Astrocyte of the cerebellum (primary cell): ENCODE measurements at regions not wholly inside any gene's neighbourhood (a gene's known extent, or its start where the extent isn't known, plus 50 kb on each side); places are given as distances from the start of the nearest gene placed in this dataset.

Experiments used
- DNase-seq: peaks from one replicate; pipeline ENCODE4 v3.0.0-alpha.2; 2011; ENCODE audit warnings: low read depth
- H3K4me3 ChIP-seq: 2 replicates; pipeline ENCODE4 v1.5.1; 2011; ENCODE audit warnings: mild to moderate bottlenecking, low read depth, low read length, moderate library complexity
- CTCF ChIP-seq: IDR thresholded peaks from 2 replicates; pipeline ENCODE4 v1.5.1; 2012; ENCODE audit warnings: low read length, low read depth, moderate library complexity, mild to moderate bottlenecking; ENCODE audit errors: missing control alignments
- in situ Hi-C: cut with HindIII; loops from 2 replicates; pipeline ENCODE4 v1.10.0; 2017; ENCODE audit warnings: low sequenced_read_pairs

DNA sequence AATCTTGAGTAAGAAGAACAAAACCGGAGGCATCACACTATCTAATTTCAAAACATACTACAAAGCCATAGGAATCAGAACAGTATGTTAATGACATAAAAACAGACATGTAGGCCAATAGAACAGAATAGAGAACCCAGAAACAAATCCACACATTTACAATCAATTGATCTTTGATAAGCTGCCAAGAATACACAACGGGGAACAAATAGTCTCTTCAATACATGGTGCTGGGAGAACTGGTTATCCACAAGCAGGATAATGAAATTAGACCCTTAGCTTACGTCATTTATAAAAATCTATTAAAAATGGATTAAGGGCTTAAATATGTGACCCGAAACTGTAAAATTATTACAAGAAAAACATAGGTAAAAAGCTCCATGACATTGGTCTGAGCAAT is 417.7 kb downstream of the INSC start:
- H3K4me3 ChIP-seq: no peak overlapping the region
- in situ Hi-C loops: no loop called here
- TF ChIP-seq CTCF: no peak
- DNase-seq: no peak

GRCh38 chr11:15534266-15534665 is 419.5 kb downstream of the INSC start:
- no peak for TF ChIP-seq CTCF
- no peak for DNase-seq
- no peak overlapping the region for H3K4me3 ChIP-seq
- in situ Hi-C loops: no loop called here

GRCh38 chr11:15535414-15535813 is 420.7 kb downstream of the INSC start:
- TF ChIP-seq CTCF: no peak
- H3K4me3 ChIP-seq: no peak overlapping the region
- DNase-seq: no peak
- in situ Hi-C loops: no loop called here

DNA sequence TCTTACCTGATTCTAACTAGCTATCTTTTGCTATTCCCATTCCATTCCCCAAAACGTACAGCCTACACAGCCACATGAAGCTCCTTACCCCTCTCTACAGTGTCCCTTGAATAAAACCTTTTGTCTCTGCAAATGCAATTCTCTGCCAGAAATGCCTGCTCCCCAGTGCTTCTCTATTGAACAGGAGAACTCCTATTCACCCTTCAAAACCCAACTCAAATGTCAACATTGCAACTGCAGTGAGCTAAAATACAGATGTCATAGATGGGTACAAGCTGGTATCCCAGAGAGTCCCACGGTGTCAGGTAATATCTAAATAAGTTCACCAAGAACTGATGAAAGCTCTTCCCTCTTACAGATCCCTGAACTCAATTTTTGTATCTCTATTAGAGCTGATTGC is 421.7 kb downstream of the INSC start:
- in situ Hi-C loops: no loop called here
- H3K4me3 ChIP-seq: no peak overlapping the region
- no peak for TF ChIP-seq CTCF
- no peak for DNase-seq

DNA sequence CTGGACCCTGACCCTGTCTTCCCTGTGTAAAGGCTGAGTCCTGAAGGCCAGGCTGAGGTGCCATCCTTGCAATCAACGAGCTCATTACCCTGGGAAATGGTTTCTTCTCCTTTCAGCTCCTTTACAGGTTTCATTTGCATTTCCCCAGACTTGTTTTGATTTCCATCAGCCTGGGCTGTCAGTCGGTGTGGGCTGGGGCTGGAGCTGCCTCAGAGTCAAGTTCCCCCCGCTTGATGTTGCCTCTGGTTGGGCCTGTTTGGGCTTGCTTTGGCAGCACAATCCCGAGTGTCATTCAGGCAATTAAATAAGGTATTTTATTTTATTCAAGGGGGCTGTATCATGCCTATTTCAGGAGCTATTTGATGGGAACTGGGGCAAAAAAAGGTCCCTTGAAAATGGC is 424.9 kb downstream of the INSC start:
- TF ChIP-seq CTCF: no peak
- no peak for DNase-seq
- no peak overlapping the region for H3K4me3 ChIP-seq
- in situ Hi-C loops: no loop called here

- in situ Hi-C loops: no loop called here
- DNase-seq: no peak
- no peak overlapping the region for H3K4me3 ChIP-seq
- no peak for TF ChIP-seq CTCF
Measured at GRCh38 chr11:15541079-15541478, 426.4 kb downstream of the INSC start.

GRCh38 chr11:15544353-15544752 is 429.6 kb downstream of the INSC start:
- no peak for TF ChIP-seq CTCF
- no peak overlapping the region for H3K4me3 ChIP-seq
- in situ Hi-C loops: no loop called here
- DNase-seq: no peak
